Nephron (organoid): ENCODE measurements at regions not wholly inside any gene's neighbourhood (a gene's known extent, or its start where the extent isn't known, plus 50 kb on each side); places are given as distances from the start of the nearest gene placed in this dataset.
"Not testable (repeated sequence)": the region's sequence is repeated elsewhere in the genome, so short reads cannot be mapped to it uniquely, and the experiment has no call there.

Source experiments
- H3K27ac Mint-ChIP-seq, 3 experiments: 2 replicates each; pipeline ENCODE4 v1.8.0; 2020; ENCODE audit warnings: mixed read lengths in 3 of 3, mild to moderate bottlenecking in 2 of 3, moderate library complexity in 1 of 3
- H3K27me3 Mint-ChIP-seq: 2 replicates; pipeline ENCODE4 v1.8.0; 2021; ENCODE audit warnings: low read depth, mild to moderate bottlenecking, moderate library complexity, mixed read lengths
- H3K36me3 Mint-ChIP-seq: 2 replicates; pipeline ENCODE4 v1.8.0; 2020; ENCODE audit warnings: low read depth, mixed read lengths
- H3K4me1 Mint-ChIP-seq: 2 replicates; pipeline ENCODE4 v1.8.0; 2020; ENCODE audit warnings: mixed read lengths
- H3K4me3 Mint-ChIP-seq, 3 experiments: 2 replicates each; pipeline ENCODE4 v1.8.0; 2020; ENCODE audit warnings: mild to moderate bottlenecking in 3 of 3, mixed read lengths in 3 of 3, moderate library complexity in 2 of 3
- H3K9me3 Mint-ChIP-seq: 2 replicates; pipeline ENCODE4 v1.8.0; 2020; ENCODE audit warnings: mixed read lengths
- TF ChIP-seq, protein P1 (sequence below), 3 experiments: fragments of 200-600 bp; sonication (generic); IDR thresholded peaks; one replicate each; pipeline ENCODE4 v1.5.0; 2021; ENCODE audit warnings: antibody characterized with exemption in 3 of 3; ENCODE audit not compliant: unreplicated experiment in 3 of 3

DNA sequence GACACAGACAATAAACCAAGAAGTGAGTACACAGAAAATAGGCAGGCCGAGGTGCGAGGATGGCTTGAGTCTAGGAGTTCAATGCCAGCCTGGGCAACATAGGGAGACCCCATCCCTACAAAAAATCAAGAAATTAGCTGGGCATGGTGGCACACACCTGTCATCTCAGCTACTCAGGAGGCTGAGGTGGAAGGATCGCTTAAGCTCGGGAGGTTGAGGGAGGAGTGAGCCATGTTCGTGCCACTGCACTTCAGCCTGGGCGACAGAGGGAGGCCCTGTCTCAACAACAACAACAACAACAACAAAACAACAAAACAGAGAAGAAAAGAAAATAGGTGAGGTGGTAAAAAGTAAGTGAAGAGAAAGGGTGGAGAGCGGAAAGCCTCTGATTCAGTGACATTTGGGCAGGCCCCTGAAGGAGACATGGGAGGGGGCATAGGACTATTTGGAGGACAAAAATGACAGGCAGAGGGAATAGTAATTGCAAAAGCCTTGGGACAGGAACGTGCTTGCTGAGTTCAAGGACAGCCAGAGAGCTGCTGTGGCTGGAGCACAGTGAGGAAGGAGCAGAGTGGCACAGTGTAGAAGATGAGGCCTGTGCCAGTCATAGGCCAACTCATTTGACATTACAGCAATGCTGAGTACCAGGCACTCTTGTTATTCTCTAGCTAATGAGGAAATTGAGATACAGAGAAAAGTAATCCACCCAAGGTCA is 160.6 kb downstream of the VEGFA start:
- Mint-ChIP-seq H3K9me3 (no peaks in the 10 kb centered on the region), H3K4me3 (no peak overlapping the region), H3K27me3 (peaks cover 64% of the 10 kb centered on the region), H3K27ac (peak overlapping the region in 2 of 3 experiments; percentile 42 to 79), H3K36me3 (peaks cover 3% of the 10 kb centered on the region), H3K4me1 (peaks cover 32% of the 10 kb centered on the region)
- TF ChIP-seq, protein P1, sequence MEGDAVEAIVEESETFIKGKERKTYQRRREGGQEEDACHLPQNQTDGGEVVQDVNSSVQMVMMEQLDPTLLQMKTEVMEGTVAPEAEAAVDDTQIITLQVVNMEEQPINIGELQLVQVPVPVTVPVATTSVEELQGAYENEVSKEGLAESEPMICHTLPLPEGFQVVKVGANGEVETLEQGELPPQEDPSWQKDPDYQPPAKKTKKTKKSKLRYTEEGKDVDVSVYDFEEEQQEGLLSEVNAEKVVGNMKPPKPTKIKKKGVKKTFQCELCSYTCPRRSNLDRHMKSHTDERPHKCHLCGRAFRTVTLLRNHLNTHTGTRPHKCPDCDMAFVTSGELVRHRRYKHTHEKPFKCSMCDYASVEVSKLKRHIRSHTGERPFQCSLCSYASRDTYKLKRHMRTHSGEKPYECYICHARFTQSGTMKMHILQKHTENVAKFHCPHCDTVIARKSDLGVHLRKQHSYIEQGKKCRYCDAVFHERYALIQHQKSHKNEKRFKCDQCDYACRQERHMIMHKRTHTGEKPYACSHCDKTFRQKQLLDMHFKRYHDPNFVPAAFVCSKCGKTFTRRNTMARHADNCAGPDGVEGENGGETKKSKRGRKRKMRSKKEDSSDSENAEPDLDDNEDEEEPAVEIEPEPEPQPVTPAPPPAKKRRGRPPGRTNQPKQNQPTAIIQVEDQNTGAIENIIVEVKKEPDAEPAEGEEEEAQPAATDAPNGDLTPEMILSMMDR (IDR thresholded peaks at IDR 0.05; ENCODE audit: unreplicated experiment in 3 of 3): no peak

DNA sequence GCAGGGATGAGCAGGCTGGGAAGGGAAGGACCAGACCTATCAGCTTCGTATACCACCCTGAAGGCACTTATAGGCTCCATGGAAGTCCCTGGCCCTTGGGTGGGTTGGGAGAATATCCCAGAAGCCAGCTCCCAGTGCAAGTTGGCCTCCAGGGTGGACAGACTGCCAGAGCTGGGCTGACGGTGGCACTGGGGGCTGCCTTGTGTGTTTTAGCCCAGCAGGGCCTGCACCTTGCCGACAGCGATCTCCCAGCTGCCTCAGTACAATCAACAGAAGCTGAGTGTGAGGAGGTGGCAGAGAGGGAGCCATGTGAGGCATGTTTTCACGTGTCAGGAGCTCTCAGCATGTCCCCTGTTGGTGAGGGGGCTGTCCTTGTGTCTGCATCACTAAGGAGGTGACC is 159.5 kb downstream of the VEGFA start:
- Mint-ChIP-seq H3K27me3 (peaks cover 64% of the 10 kb centered on the region), H3K9me3 (no peaks in the 10 kb centered on the region), H3K4me3 (no peak overlapping the region), H3K4me1 (peaks cover 26% of the 10 kb centered on the region), H3K36me3 (peaks cover 3% of the 10 kb centered on the region), H3K27ac (peak overlapping the region in 1 of 3 experiments; percentile 43)
- TF ChIP-seq, protein P1 (IDR thresholded peaks at IDR 0.05; ENCODE audit: unreplicated experiment in 3 of 3): no peak

DNA sequence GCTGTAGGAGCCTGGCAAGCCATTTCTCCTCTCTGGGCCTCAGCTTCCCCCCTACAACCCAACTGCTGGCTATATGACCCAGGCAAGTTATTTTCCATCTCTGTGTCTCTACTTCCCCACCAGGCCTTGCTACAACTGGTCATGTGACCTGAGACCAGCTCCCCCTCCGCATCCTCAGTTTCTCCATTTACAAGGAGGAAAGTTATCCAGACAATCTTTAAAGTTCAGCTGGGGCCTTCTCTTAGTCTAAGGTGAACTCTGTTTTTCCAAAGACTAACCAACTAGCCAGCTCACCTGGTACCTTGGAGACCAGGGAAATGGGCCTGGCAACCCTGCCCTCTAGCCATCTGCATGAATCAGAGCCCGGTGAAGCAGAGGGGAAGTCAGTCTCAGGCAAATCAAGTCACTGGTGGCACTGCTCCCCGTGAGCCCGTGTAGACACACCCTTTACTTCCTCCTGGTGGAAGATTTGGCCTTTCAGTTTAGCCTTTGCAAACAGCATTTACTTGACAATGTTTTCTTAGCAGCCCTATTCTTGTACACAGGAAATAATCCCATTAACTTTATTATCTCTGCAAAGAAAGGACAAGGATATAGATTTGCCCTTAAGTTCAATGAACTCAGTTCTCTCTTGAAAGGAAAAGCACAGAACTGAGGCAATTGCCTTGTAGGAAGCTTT is 157.7 kb downstream of the VEGFA start:
- TF ChIP-seq, protein P1 (IDR thresholded peaks at IDR 0.05; ENCODE audit: unreplicated experiment in 3 of 3): no peak
- H3K27ac Mint-ChIP-seq: no peak overlapping the region
- peaks cover 3% of the 10 kb centered on the region for H3K36me3 Mint-ChIP-seq
- peaks cover 53% of the 10 kb centered on the region for H3K27me3 Mint-ChIP-seq
- H3K9me3 Mint-ChIP-seq: no peaks in the 10 kb centered on the region
- no peak overlapping the region for H3K4me3 Mint-ChIP-seq
- H3K4me1 Mint-ChIP-seq: peaks cover 11% of the 10 kb centered on the region

DNA sequence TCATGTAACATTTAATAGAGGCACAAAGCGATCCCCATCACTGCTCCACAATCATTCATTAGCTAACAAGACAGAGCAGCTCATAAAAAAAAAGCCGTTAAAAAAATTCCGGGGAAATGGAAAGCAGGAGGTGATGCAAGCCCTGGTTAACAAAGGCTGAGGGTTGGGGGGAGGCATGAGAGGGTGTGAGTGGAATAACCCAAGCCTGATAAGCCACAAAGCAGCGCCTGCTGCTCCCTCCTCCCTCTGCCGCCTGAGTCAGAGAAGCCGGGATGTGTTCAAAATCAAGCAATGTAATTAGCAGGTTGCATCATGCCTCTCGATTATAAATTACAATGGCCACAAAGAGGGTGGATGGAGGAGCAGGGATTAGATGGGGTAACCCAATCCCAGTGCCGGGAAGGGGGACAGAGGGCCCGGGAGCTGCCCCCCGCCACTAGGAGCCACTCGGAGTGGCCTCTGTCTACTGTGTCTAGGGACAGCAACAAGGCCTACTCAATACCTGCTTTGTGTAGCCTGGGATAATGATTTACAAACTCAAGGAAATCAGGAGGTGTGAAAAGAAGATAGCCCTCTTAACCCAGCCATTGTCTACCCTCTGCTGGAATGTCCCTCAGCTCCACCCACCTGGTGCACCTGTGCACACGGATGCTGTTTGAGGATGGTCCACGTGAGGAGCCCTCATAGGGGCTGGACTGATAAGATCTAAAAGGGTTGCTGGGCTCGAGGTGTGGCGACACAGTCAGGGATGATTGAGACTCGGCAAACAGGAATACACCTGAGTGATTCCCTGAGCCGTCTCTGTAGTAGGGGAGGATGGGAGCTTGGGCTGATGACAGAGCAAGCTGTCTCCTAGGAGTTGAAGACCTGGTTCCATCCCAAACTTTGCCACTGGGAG is 156.9 kb downstream of the VEGFA start:
- Mint-ChIP-seq H3K4me1 (peaks cover 8% of the 10 kb centered on the region), H3K27me3 (peaks cover 48% of the 10 kb centered on the region), H3K4me3 (no peak overlapping the region), H3K36me3 (peaks cover 3% of the 10 kb centered on the region), H3K9me3 (no peaks in the 10 kb centered on the region), H3K27ac (peak overlapping the region; percentile 6 to 84 (median 21))
- TF ChIP-seq, protein P1 (IDR thresholded peaks at IDR 0.05; ENCODE audit: unreplicated experiment in 3 of 3): no peak

DNA sequence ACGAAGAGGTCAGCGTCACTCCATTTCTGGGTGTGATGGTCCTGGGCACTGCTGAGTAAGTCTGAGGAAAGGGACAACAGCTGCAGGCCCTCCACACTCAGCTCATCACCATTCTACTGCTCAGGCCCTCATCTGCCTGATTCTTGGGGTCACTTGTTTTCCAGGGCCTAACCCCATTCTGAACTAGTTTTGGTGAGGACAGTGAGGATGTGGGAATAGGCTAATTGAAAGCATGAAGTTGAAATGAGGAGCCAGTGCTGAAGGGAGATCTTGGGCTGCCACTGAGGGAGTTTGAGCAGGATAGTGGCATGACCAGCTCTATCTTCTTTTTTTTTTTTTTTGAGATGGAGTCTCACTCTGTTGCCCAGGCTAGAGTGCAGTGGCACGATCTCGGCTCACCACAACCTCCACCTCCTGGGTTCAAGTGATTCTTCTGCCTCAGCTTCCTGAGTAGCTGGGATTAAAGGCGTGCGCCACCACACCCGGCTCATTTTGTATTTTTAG is 155.7 kb downstream of the VEGFA start:
- not testable (repeated sequence) for H3K9me3 Mint-ChIP-seq, H3K4me1 Mint-ChIP-seq, H3K4me3 Mint-ChIP-seq

DNA sequence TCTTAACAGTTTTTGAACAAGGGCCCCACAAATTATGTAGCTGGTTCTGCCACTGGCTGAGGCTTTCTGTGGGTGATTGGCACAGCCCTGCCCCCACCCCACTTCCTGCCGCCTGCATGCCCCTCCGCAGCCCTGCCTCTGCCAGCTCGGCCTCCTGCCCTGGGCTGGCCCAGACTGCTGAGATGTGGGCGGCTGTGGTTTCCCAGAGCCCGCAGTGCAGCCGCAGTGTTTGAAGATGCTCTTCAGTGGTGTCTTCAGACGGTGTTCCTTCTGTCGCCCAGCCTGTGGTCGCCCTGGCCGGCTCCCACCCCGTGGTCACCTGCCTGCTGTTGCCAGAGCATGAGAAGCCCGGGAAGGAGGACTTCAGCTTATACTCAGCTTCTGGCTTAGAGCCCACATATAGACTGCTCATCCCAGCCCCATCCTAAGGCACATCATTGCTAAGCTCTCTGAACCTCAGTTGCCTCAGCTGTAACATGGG is 154.3 kb downstream of the VEGFA start:
- H3K9me3 Mint-ChIP-seq: no peaks in the 10 kb centered on the region
- TF ChIP-seq, protein P1 (IDR thresholded peaks at IDR 0.05; ENCODE audit: unreplicated experiment in 3 of 3): no peak
- peaks cover 14% of the 10 kb centered on the region for H3K4me1 Mint-ChIP-seq
- H3K27me3 Mint-ChIP-seq: peaks cover 59% of the 10 kb centered on the region
- no peaks in the 10 kb centered on the region for H3K36me3 Mint-ChIP-seq
- H3K4me3 Mint-ChIP-seq: no peak overlapping the region
- peak overlapping the region in 1 of 3 experiments; percentile 16 for H3K27ac Mint-ChIP-seq

More for the DNA sequence above, 155.7 kb downstream of the VEGFA start:
- Mint-ChIP-seq H3K27ac (peak overlapping the region in 1 of 3 experiments; percentile 26), H3K27me3 (peaks cover 56% of the 10 kb centered on the region)
- not testable (repeated sequence) for H3K36me3 Mint-ChIP-seq
